ENCODE measurements at regions not wholly inside any gene's neighbourhood (a gene's known extent, or its start where the extent isn't known, plus 50 kb on each side); places are given as distances from the start of the nearest gene placed in this dataset.

DNA sequence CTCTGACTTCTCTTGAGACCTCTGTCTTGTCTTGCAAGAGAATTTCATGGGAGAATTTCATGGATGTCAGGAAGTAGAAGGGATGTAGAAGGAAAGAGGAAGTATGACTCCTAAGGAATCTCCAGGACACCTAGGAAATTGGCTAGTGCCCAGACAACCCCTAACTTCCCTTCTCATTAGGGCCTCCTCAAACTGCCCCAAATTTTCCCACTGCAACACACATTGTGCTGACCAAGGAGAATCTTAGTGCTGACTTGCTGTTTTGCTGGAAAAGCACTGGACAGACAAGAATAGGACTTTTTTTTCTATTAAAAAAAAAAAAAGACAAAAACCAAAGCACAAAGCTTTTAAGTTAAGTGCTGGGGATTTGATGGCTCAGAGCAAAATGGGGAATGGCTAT, 236.1 kb upstream of the CADM1 start:
- Histone ChIP-seq H3F3A (replicated peaks; ENCODE audit: insufficient read depth) (no peaks in the 10 kb centered on the region), H3K4me1 (ENCODE audit: control insufficient read depth in 1 of 2, insufficient read depth in 2 of 2, low read depth in 1 of 2, low read length in 1 of 2) (peaks cover 0 to 22% of the 10 kb centered on the region in 2 experiments; a peak in 2 of 4 replicates), H3K79me2 (ENCODE audit: insufficient read depth) (no peaks in the 10 kb centered on the region), H3K9me2 (no peaks in the 10 kb centered on the region), H2AFZ (ENCODE audit: low read depth) (no peak overlapping the region), H3K4me2 (no peak overlapping the region), H3K9me3 (no peaks in the 10 kb centered on the region), H3K4me3 (ENCODE audit: low read depth in 2 of 2, low read length in 1 of 2) (no peak overlapping the region), H4K20me1 (ENCODE audit: insufficient read depth) (no peaks in the 10 kb centered on the region), H3K27ac (ENCODE audit: low read depth in 2 of 2, low read length in 1 of 2) (no peak overlapping the region; a peak in 1 of 4 replicates), H3K9ac (no peak overlapping the region), H3K36me3 (replicated peaks in 1 of 2; ENCODE audit: control insufficient read depth in 1 of 2, insufficient read depth in 2 of 2, low read length in 1 of 2) (no peaks in the 10 kb centered on the region), H3K27me3 (ENCODE audit: insufficient read depth) (no peaks in the 10 kb centered on the region)
- TF ChIP-seq, protein P1, sequence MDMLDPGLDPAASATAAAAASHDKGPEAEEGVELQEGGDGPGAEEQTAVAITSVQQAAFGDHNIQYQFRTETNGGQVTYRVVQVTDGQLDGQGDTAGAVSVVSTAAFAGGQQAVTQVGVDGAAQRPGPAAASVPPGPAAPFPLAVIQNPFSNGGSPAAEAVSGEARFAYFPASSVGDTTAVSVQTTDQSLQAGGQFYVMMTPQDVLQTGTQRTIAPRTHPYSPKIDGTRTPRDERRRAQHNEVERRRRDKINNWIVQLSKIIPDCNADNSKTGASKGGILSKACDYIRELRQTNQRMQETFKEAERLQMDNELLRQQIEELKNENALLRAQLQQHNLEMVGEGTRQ (IDR thresholded peaks at IDR 0.05; ENCODE audit: borderline replicate concordance, low read depth, low read length), result no peak
- TF ChIP-seq, protein P2, sequence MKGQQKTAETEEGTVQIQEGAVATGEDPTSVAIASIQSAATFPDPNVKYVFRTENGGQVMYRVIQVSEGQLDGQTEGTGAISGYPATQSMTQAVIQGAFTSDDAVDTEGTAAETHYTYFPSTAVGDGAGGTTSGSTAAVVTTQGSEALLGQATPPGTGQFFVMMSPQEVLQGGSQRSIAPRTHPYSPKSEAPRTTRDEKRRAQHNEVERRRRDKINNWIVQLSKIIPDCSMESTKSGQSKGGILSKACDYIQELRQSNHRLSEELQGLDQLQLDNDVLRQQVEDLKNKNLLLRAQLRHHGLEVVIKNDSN (IDR thresholded peaks at IDR 0.05; ENCODE audit: borderline replicate concordance, low read depth), result no peak
- DNase-seq, result no peak
- CTCF ChIA-PET, result interaction anchor here (1.0 kb wide), 1 partner anchor 10 kb away, joined by 3 read pairs; no protein-coding TSS in a partner anchor
- POLR2A ChIA-PET, result no interaction called here

DNA sequence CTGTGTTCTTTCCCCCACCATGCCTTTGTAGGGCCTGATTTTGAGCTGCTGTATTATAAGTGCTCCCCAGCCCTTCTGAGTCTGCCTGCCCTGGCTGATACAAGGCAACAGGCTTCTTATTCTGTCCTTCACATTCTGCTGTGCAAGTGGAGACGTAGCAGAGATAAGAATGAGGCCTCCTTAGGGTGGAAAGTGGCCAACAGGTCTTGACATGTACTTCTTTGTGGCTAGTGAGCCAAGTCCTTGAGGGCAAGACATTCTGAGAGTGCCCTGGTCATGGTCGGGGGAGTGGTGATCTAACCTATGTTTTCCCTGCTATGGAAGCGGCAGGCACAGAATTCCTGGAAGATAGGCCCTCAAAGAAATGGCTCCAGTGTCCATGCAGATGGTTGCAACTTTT, 235.7 kb upstream of the CADM1 start:
- H3F3A ChIP-seq (replicated peaks; ENCODE audit: insufficient read depth), result no peaks in the 10 kb centered on the region
- no peak for DNase-seq
- no peak overlapping the region for H3K4me3 ChIP-seq (ENCODE audit: low read depth in 2 of 2, low read length in 1 of 2)
- 41% methylated on average over 3 of the region's 3 CpGs for WGBS (ENCODE audit: low lambda C conversion rate)
- H3K27me3 ChIP-seq (ENCODE audit: insufficient read depth), result no peaks in the 10 kb centered on the region
- no peak overlapping the region for H3K4me2 ChIP-seq
- no peaks in the 10 kb centered on the region for H3K79me2 ChIP-seq (ENCODE audit: insufficient read depth)
- H3K9me3 ChIP-seq, result no peaks in the 10 kb centered on the region
- H3K9ac ChIP-seq, result no peak overlapping the region
- ChIA-PET POLR2A (no interaction called here), CTCF (interaction anchor here (1.0 kb wide), 1 partner anchor 10 kb away, joined by 3 read pairs; no protein-coding TSS in a partner anchor)
- no peaks in the 10 kb centered on the region for H4K20me1 ChIP-seq (ENCODE audit: insufficient read depth)
- no peak overlapping the region for H2AFZ ChIP-seq (ENCODE audit: low read depth)
- H3K27ac ChIP-seq (ENCODE audit: low read depth in 2 of 2, low read length in 1 of 2), result no peak overlapping the region
- no peaks in the 10 kb centered on the region for H3K9me2 ChIP-seq
- H3K4me1 ChIP-seq (ENCODE audit: control insufficient read depth in 1 of 2, insufficient read depth in 2 of 2, low read depth in 1 of 2, low read length in 1 of 2), result peaks cover 0 to 18% of the 10 kb centered on the region in 2 experiments; a peak in 2 of 4 replicates
- TF ChIP-seq TAF1 (IDR thresholded peaks at IDR 0.05; ENCODE audit: borderline replicate concordance, low read depth, low read length), result no peak
- TF ChIP-seq TEAD4 (IDR thresholded peaks at IDR 0.05; ENCODE audit: borderline replicate concordance, insufficient read depth), result no peak
- TF ChIP-seq CHD2 (IDR thresholded peaks at IDR 0.05; ENCODE audit: low read length, partially characterized antibody), result no peak
- TF ChIP-seq POLR2AphosphoS5 (IDR thresholded peaks at IDR 0.05; ENCODE audit: low read depth, low read length), result no peak
- no peak for TF ChIP-seq RAD21 (IDR thresholded peaks at IDR 0.05; ENCODE audit: low read length)
- TF ChIP-seq, protein P3, sequence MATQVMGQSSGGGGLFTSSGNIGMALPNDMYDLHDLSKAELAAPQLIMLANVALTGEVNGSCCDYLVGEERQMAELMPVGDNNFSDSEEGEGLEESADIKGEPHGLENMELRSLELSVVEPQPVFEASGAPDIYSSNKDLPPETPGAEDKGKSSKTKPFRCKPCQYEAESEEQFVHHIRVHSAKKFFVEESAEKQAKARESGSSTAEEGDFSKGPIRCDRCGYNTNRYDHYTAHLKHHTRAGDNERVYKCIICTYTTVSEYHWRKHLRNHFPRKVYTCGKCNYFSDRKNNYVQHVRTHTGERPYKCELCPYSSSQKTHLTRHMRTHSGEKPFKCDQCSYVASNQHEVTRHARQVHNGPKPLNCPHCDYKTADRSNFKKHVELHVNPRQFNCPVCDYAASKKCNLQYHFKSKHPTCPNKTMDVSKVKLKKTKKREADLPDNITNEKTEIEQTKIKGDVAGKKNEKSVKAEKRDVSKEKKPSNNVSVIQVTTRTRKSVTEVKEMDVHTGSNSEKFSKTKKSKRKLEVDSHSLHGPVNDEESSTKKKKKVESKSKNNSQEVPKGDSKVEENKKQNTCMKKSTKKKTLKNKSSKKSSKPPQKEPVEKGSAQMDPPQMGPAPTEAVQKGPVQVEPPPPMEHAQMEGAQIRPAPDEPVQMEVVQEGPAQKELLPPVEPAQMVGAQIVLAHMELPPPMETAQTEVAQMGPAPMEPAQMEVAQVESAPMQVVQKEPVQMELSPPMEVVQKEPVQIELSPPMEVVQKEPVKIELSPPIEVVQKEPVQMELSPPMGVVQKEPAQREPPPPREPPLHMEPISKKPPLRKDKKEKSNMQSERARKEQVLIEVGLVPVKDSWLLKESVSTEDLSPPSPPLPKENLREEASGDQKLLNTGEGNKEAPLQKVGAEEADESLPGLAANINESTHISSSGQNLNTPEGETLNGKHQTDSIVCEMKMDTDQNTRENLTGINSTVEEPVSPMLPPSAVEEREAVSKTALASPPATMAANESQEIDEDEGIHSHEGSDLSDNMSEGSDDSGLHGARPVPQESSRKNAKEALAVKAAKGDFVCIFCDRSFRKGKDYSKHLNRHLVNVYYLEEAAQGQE (IDR thresholded peaks at IDR 0.05; ENCODE audit: low read depth, low read length), result no peak
- TF ChIP-seq TCF12 (IDR thresholded peaks at IDR 0.05), result no peak
- TF ChIP-seq EZH2phosphoT487 (IDR thresholded peaks at IDR 0.05; ENCODE audit: borderline replicate concordance, low read depth), result no peak
- no peak for TF ChIP-seq MEF2A (IDR thresholded peaks at IDR 0.05; ENCODE audit: borderline replicate concordance, low read depth)
- TF ChIP-seq ELF1 (IDR thresholded peaks at IDR 0.05), result no peak
- TF ChIP-seq, protein P4, sequence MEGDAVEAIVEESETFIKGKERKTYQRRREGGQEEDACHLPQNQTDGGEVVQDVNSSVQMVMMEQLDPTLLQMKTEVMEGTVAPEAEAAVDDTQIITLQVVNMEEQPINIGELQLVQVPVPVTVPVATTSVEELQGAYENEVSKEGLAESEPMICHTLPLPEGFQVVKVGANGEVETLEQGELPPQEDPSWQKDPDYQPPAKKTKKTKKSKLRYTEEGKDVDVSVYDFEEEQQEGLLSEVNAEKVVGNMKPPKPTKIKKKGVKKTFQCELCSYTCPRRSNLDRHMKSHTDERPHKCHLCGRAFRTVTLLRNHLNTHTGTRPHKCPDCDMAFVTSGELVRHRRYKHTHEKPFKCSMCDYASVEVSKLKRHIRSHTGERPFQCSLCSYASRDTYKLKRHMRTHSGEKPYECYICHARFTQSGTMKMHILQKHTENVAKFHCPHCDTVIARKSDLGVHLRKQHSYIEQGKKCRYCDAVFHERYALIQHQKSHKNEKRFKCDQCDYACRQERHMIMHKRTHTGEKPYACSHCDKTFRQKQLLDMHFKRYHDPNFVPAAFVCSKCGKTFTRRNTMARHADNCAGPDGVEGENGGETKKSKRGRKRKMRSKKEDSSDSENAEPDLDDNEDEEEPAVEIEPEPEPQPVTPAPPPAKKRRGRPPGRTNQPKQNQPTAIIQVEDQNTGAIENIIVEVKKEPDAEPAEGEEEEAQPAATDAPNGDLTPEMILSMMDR (IDR thresholded peaks at IDR 0.05), result no peak
- TF ChIP-seq NFIC (IDR thresholded peaks at IDR 0.05; ENCODE audit: borderline replicate concordance), result no peak
- TF ChIP-seq MXI1 (IDR thresholded peaks at IDR 0.05; ENCODE audit: low read depth, low read length), result no peak
- TF ChIP-seq, protein P1 (IDR thresholded peaks at IDR 0.05; ENCODE audit: borderline replicate concordance, low read depth, low read length), result no peak
- TF ChIP-seq JUND (IDR thresholded peaks at IDR 0.05), result no peak
- TF ChIP-seq, protein P5, sequence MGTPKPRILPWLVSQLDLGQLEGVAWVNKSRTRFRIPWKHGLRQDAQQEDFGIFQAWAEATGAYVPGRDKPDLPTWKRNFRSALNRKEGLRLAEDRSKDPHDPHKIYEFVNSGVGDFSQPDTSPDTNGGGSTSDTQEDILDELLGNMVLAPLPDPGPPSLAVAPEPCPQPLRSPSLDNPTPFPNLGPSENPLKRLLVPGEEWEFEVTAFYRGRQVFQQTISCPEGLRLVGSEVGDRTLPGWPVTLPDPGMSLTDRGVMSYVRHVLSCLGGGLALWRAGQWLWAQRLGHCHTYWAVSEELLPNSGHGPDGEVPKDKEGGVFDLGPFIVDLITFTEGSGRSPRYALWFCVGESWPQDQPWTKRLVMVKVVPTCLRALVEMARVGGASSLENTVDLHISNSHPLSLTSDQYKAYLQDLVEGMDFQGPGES (IDR thresholded peaks at IDR 0.05; ENCODE audit: low read depth, low read length), result no peak
- no peaks in the 10 kb centered on the region for H3K36me3 ChIP-seq (replicated peaks in 1 of 2; ENCODE audit: control insufficient read depth in 1 of 2, insufficient read depth in 2 of 2, low read length in 1 of 2)

All from SK-N-SH (cell line).